Suprapubic skin (tissue), 3 donors: ENCODE measurements at regions not wholly inside any gene's neighbourhood (a gene's known extent, or its start where the extent isn't known, plus 50 kb on each side); places are given as distances from the start of the nearest gene placed in this dataset.

Experiments used
- CTCF ChIP-seq, 2 donors: fragments of 200-600 bp in 1 of 2; fragments of 450-650 bp in 1 of 2; sonication (generic) in 1 of 2; IDR thresholded peaks; one replicate each; pipeline ENCODE4 v1.5.1; 2016 to 2019; ENCODE audit warnings: antibody characterized with exemption in 2 of 2, mild to moderate bottlenecking in 1 of 2, moderate library complexity in 1 of 2
- POLR2AphosphoS5 ChIP-seq, 3 donors: sonication (generic); formaldehyde crosslinking; IDR thresholded peaks; one replicate each; pipeline ENCODE4 v1.6.1; 2017; ENCODE audit warnings: antibody characterized with exemption in 3 of 3

- TF ChIP-seq CTCF (IDR thresholded peaks at IDR 0.05): no peak
- TF ChIP-seq POLR2AphosphoS5 (IDR thresholded peaks at IDR 0.05): no peak
These were observed 349.3 kb upstream of the SPRY2 start for GRCh38 chr13:80690208-80690607.
